ENCODE measurements at regions not wholly inside any gene's neighbourhood (a gene's known extent, or its start where the extent isn't known, plus 50 kb on each side); places are given as distances from the start of the nearest gene placed in this dataset.

DNA sequence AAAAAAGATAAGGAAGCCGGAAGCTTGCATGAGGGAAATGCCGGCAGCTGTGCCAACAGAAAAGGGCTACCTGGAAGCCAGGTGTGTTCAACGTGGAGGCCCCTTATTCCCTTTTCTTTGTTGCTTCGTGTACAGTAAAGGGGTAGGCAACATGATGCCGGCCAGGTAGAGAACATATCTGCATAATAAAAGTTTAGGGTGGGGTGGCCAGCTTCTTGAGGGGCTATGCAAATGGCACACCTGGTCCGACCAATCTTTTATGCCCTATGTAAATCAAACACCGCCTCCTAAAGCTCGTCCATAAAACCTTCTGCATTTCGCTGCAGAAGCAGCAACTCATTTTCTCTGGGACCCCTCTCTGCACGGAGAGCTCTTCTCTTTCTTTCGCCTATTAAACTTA, 911.6 kb downstream of the KCNJ2 start:
- no peak overlapping the region for H3K4me3 ChIP-seq (ENCODE audit: low read depth in 2 of 2, low read length in 2 of 2)
- ChIA-PET CTCF (no interaction called here), POLR2A (no interaction called here)
- in situ Hi-C loops (cut with HindIII; ENCODE audit: low pct_unique_long_range_greater_than_20kb, low sequenced_read_pairs) (no loop called here), intact Hi-C loops (cut with micrococcal nuclease; ENCODE audit: unreplicated experiment) (loop anchor here (5.0 kb wide), 1 partner anchor 444 kb away; no protein-coding TSS in a partner anchor)
- H3K27ac ChIP-seq (ENCODE audit: low read length) = no peak overlapping the region
- no peak for TF ChIP-seq TCF7L2 (IDR thresholded peaks at IDR 0.05; ENCODE audit: low read depth, low read length)
- TF ChIP-seq, protein P1, sequence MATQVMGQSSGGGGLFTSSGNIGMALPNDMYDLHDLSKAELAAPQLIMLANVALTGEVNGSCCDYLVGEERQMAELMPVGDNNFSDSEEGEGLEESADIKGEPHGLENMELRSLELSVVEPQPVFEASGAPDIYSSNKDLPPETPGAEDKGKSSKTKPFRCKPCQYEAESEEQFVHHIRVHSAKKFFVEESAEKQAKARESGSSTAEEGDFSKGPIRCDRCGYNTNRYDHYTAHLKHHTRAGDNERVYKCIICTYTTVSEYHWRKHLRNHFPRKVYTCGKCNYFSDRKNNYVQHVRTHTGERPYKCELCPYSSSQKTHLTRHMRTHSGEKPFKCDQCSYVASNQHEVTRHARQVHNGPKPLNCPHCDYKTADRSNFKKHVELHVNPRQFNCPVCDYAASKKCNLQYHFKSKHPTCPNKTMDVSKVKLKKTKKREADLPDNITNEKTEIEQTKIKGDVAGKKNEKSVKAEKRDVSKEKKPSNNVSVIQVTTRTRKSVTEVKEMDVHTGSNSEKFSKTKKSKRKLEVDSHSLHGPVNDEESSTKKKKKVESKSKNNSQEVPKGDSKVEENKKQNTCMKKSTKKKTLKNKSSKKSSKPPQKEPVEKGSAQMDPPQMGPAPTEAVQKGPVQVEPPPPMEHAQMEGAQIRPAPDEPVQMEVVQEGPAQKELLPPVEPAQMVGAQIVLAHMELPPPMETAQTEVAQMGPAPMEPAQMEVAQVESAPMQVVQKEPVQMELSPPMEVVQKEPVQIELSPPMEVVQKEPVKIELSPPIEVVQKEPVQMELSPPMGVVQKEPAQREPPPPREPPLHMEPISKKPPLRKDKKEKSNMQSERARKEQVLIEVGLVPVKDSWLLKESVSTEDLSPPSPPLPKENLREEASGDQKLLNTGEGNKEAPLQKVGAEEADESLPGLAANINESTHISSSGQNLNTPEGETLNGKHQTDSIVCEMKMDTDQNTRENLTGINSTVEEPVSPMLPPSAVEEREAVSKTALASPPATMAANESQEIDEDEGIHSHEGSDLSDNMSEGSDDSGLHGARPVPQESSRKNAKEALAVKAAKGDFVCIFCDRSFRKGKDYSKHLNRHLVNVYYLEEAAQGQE (IDR thresholded peaks at IDR 0.05; ENCODE audit: insufficient read depth in 1 of 2, low read depth in 2 of 2, low read length in 1 of 2) = no peak
- no peak for TF ChIP-seq POLR2AphosphoS5 (IDR thresholded peaks at IDR 0.05; ENCODE audit: low read depth, low read length)
- no peak for TF ChIP-seq CTCF (IDR thresholded peaks at IDR 0.05)
- no peak for TF ChIP-seq SIN3A (IDR thresholded peaks at IDR 0.05; ENCODE audit: borderline replicate concordance, insufficient read depth, low read depth, low read length)
- no peaks in the 10 kb centered on the region for H3K27me3 ChIP-seq (ENCODE audit: control insufficient read depth, insufficient read depth, low read length)
- H3K4me1 ChIP-seq (ENCODE audit: control insufficient read depth, insufficient read depth, low read length) = no peaks in the 10 kb centered on the region
- no TSS peak for BruUV-seq (replicated peaks)
- DNase-seq (ENCODE audit: low read depth, low spot score) (no peak), ATAC-seq (no peak)
- H3K36me3 ChIP-seq (ENCODE audit: control insufficient read depth, insufficient read depth, low read length) = no peaks in the 10 kb centered on the region
- H3K9me3 ChIP-seq (ENCODE audit: control insufficient read depth, insufficient read depth, low read depth, low read length) = no peaks in the 10 kb centered on the region

- ATAC-seq = no peak
- H3K36me3 ChIP-seq (ENCODE audit: control insufficient read depth, insufficient read depth, low read length) = no peaks in the 10 kb centered on the region
- H3K27me3 ChIP-seq (ENCODE audit: control insufficient read depth, insufficient read depth, low read length) = no peaks in the 10 kb centered on the region
- TF ChIP-seq CTCF (IDR thresholded peaks at IDR 0.05) = no peak
- no peak for TF ChIP-seq POLR2AphosphoS5 (IDR thresholded peaks at IDR 0.05; ENCODE audit: low read depth, low read length)
- no peak for TF ChIP-seq TCF7L2 (IDR thresholded peaks at IDR 0.05; ENCODE audit: low read depth, low read length)
- TF ChIP-seq, protein P1 (IDR thresholded peaks at IDR 0.05; ENCODE audit: insufficient read depth in 1 of 2, low read depth in 2 of 2, low read length in 1 of 2) = no peak
- TF ChIP-seq SIN3A (IDR thresholded peaks at IDR 0.05; ENCODE audit: borderline replicate concordance, insufficient read depth, low read depth, low read length) = no peak
- no peaks in the 10 kb centered on the region for H3K4me1 ChIP-seq (ENCODE audit: control insufficient read depth, insufficient read depth, low read length)
- no TSS peak for BruUV-seq (replicated peaks)
- in situ Hi-C loops (cut with HindIII; ENCODE audit: low pct_unique_long_range_greater_than_20kb, low sequenced_read_pairs) = no loop called here
- DNase-seq (ENCODE audit: low read depth, low spot score) = no peak
- no peak overlapping the region for H3K4me3 ChIP-seq (ENCODE audit: low read depth in 2 of 2, low read length in 2 of 2)
- ChIA-PET POLR2A (no interaction called here), CTCF (no interaction called here)
- H3K9me3 ChIP-seq (ENCODE audit: control insufficient read depth, insufficient read depth, low read depth, low read length) = no peaks in the 10 kb centered on the region
- intact Hi-C loops (cut with micrococcal nuclease; ENCODE audit: unreplicated experiment) = loop anchor here (5.0 kb wide), 1 partner anchor 444 kb away; no protein-coding TSS in a partner anchor
- no peak overlapping the region for H3K27ac ChIP-seq (ENCODE audit: low read length)
Measured at GRCh38 chr17:71081666-71082065, 912.3 kb downstream of the KCNJ2 start.

Measured in Panc1 (cell line).